DOHH2 (cell line): ENCODE measurements at regions not wholly inside any gene's neighbourhood (a gene's known extent, or its start where the extent isn't known, plus 50 kb on each side); places are given as distances from the start of the nearest gene placed in this dataset.
A peak's percentile ranks its signal among the peaks of the same experiment; 100 is the strongest.

Source experiments
- H3F3A ChIP-seq: fragments of 200-600 bp; sonication (generic), shearing (Covaris generic); 2 replicates; pipeline ENCODE4 v1.6.0; 2016; ENCODE audit warnings: antibody characterized with exemption, mild to moderate bottlenecking; ENCODE audit not compliant: control insufficient read depth, insufficient read depth
- H3K27ac ChIP-seq: fragments of 200-600 bp; sonication (generic); 2 replicates; pipeline ENCODE4 v1.5.1; 2014; ENCODE audit warnings: low read depth, mild to moderate bottlenecking, low read length, moderate library complexity
- H3K27me3 ChIP-seq: fragments of 200-600 bp; sonication (generic); 2 replicates; pipeline ENCODE4 v1.6.1; 2014; ENCODE audit warnings: mild to moderate bottlenecking, low read length, mixed read lengths; ENCODE audit not compliant: control insufficient read depth
- H3K36me3 ChIP-seq: fragments of 200-600 bp; sonication (generic); 2 replicates; pipeline ENCODE4 v1.6.1; 2014; ENCODE audit warnings: mild to moderate bottlenecking, low read length, moderate library complexity, mixed read lengths; ENCODE audit not compliant: control insufficient read depth
- H3K4me1 ChIP-seq: fragments of 200-600 bp; sonication (generic); 2 replicates; pipeline ENCODE4 v1.6.1; 2014; ENCODE audit warnings: mild to moderate bottlenecking, low read length, mixed read lengths; ENCODE audit not compliant: control insufficient read depth
- H3K4me2 ChIP-seq: fragments of 200-600 bp; sonication (generic); 2 replicates; pipeline ENCODE4 v1.6.0; 2014; ENCODE audit warnings: mild to moderate bottlenecking, low read length, moderate library complexity
- H3K4me3 ChIP-seq: fragments of 200-600 bp; sonication (generic); 2 replicates; pipeline ENCODE4 v1.5.1; 2014; ENCODE audit warnings: mild to moderate bottlenecking, low read length, mixed read lengths
- H3K79me2 ChIP-seq: fragments of 200-600 bp; sonication (generic); 2 replicates; pipeline ENCODE4 v1.6.1; 2014; ENCODE audit warnings: mild to moderate bottlenecking, low read length, mixed read lengths; ENCODE audit not compliant: control insufficient read depth
- H3K9me2 ChIP-seq: fragments of 200-600 bp; sonication (generic); replicated peaks from 2 replicates; pipeline ENCODE4 v1.6.1; 2014; ENCODE audit warnings: mild to moderate bottlenecking, low read length, mixed read lengths; ENCODE audit not compliant: control insufficient read depth
- H3K9me3 ChIP-seq: fragments of 200-600 bp; sonication (generic); 2 replicates; pipeline ENCODE4 v1.6.1; 2014; ENCODE audit warnings: antibody characterized with exemption, low read length, mixed read lengths; ENCODE audit not compliant: control insufficient read depth, insufficient read depth
- H4K20me1 ChIP-seq: fragments of 200-600 bp; sonication (generic); 2 replicates; pipeline ENCODE4 v1.6.0; 2014; ENCODE audit warnings: low read depth, mild to moderate bottlenecking, antibody characterized with exemption, low read length, moderate library complexity; ENCODE audit not compliant: control insufficient read depth, insufficient read depth
- EZH2phosphoT487 ChIP-seq: fragments of 200-600 bp; sonication (generic); IDR thresholded peaks from 2 replicates; pipeline ENCODE4 v1.6.1; 2017; ENCODE audit warnings: borderline replicate concordance, mild to moderate bottlenecking, antibody characterized with exemption, low read length, moderate library complexity, mixed read lengths
- TF ChIP-seq, protein P1 (sequence below): fragments of 200-600 bp; sonication (generic); IDR thresholded peaks from one replicate; pipeline ENCODE4 v1.5.1; 2014; ENCODE audit warnings: antibody characterized with exemption, mild to moderate bottlenecking, low read depth, low read length; ENCODE audit not compliant: poor library complexity, severe bottlenecking

DNA sequence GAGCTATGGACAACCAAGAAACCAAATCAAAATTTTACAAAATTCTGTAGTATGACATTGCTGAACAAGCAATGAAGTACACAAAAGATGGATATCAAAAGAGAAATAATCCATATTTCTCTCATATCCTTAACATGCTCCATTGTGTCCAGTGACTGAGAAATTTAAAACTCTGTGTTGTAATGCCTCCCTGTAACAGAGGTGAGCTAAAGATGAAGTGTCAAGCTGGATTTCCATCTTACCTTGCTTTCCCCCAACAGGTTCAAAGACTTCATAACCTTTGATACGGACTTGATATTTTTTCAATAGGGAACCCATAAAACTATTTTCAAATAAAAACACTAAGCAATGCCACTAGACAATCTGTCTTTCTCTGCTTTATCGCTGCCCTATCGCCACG, 95.7 kb upstream of the SERTAD2 start:
- H3K79me2 ChIP-seq, result peaks cover 46% of the 10 kb centered on the region
- TF ChIP-seq EZH2phosphoT487, result no peak
- TF ChIP-seq, protein P1, sequence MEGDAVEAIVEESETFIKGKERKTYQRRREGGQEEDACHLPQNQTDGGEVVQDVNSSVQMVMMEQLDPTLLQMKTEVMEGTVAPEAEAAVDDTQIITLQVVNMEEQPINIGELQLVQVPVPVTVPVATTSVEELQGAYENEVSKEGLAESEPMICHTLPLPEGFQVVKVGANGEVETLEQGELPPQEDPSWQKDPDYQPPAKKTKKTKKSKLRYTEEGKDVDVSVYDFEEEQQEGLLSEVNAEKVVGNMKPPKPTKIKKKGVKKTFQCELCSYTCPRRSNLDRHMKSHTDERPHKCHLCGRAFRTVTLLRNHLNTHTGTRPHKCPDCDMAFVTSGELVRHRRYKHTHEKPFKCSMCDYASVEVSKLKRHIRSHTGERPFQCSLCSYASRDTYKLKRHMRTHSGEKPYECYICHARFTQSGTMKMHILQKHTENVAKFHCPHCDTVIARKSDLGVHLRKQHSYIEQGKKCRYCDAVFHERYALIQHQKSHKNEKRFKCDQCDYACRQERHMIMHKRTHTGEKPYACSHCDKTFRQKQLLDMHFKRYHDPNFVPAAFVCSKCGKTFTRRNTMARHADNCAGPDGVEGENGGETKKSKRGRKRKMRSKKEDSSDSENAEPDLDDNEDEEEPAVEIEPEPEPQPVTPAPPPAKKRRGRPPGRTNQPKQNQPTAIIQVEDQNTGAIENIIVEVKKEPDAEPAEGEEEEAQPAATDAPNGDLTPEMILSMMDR, result no peak
- no peaks in the 10 kb centered on the region for H3K9me2 ChIP-seq
- peaks cover 5% of the 10 kb centered on the region; the same call in 1 of the 2 replicates for H3K36me3 ChIP-seq
- peaks cover 43% of the 10 kb centered on the region for H3F3A ChIP-seq
- peak overlapping the region; percentile 86 for H3K4me3 ChIP-seq
- no peaks in the 10 kb centered on the region for H4K20me1 ChIP-seq
- no peaks in the 10 kb centered on the region for H3K27me3 ChIP-seq
- peak overlapping the region; percentile 91 for H3K27ac ChIP-seq
- peaks cover 52% of the 10 kb centered on the region for H3K4me1 ChIP-seq
- H3K4me2 ChIP-seq, result peak overlapping the region; percentile 70
- no peaks in the 10 kb centered on the region for H3K9me3 ChIP-seq

- TF ChIP-seq EZH2phosphoT487, result no peak
- TF ChIP-seq, protein P1, result peak; percentile 46
- Histone ChIP-seq H3K4me2 (peak overlapping the region; percentile 70), H3K9me2 (no peaks in the 10 kb centered on the region), H3F3A (peaks cover 43% of the 10 kb centered on the region), H3K9me3 (no peaks in the 10 kb centered on the region), H3K79me2 (peaks cover 41% of the 10 kb centered on the region), H3K4me3 (peak overlapping the region; percentile 86), H4K20me1 (no peaks in the 10 kb centered on the region), H3K27me3 (no peaks in the 10 kb centered on the region), H3K27ac (peak overlapping the region; percentile 91), H3K4me1 (peaks cover 48% of the 10 kb centered on the region), H3K36me3 (peaks cover 5% of the 10 kb centered on the region; the same call in 1 of the 2 replicates)
Observed at GRCh38 chr2:64750001-64750816, 96.5 kb upstream of the SERTAD2 start.

GRCh38 chr2:64750817-64751285, 97.1 kb upstream of the SERTAD2 start:
- H3K4me3 ChIP-seq, result peak overlapping the region; percentile 92
- peaks cover 42% of the 10 kb centered on the region for H3K4me1 ChIP-seq
- TF ChIP-seq EZH2phosphoT487, result no peak
- TF ChIP-seq, protein P1, result no peak
- H3K27me3 ChIP-seq, result no peaks in the 10 kb centered on the region
- H3K27ac ChIP-seq, result peak overlapping the region; percentile 91
- H3F3A ChIP-seq, result peaks cover 39% of the 10 kb centered on the region
- H3K9me2 ChIP-seq, result no peaks in the 10 kb centered on the region
- H3K9me3 ChIP-seq, result no peaks in the 10 kb centered on the region
- H3K79me2 ChIP-seq, result peaks cover 36% of the 10 kb centered on the region
- H4K20me1 ChIP-seq, result no peaks in the 10 kb centered on the region
- H3K36me3 ChIP-seq, result peaks cover 5% of the 10 kb centered on the region; the same call in 1 of the 2 replicates
- peak overlapping the region; percentile 70 for H3K4me2 ChIP-seq
